OCI-LY3 (cell line): ENCODE measurements at regions not wholly inside any gene's neighbourhood (a gene's known extent, or its start where the extent isn't known, plus 50 kb on each side); places are given as distances from the start of the nearest gene placed in this dataset.

Experiments used
- EZH2phosphoT487 ChIP-seq: fragments of 200-600 bp; shearing (Covaris generic); IDR thresholded peaks from 2 replicates; pipeline ENCODE4 v1.6.1; 2018; ENCODE audit warnings: antibody characterized with exemption, mixed run types, low read depth
- TF ChIP-seq, protein P1 (sequence below): fragments of 200-600, 300-600 bp; sonication (generic); IDR thresholded peaks from 2 replicates; pipeline ENCODE4 v1.5.1; 2014; ENCODE audit warnings: antibody characterized with exemption, low read length, low read depth

DNA sequence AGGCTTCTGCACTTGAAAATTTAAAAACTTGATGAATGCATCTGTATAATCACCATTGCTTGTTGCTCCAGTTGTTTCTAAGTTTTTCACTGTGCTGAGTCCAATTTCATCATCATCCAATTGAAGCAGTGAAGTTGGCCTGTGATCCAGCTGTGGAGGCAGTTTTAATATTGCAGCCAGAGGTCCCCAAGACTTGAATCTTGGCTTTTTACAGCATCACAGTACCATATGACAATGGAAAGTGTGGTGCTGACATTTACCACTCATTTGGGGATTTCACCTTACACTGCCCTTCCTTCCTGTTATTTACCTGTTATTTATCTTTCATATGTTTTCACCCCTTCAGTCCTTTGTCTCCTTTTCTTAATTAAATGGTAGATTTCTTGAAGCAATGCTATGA lies 76.2 kb upstream of the SPIN1 start:
- TF ChIP-seq, protein P1, sequence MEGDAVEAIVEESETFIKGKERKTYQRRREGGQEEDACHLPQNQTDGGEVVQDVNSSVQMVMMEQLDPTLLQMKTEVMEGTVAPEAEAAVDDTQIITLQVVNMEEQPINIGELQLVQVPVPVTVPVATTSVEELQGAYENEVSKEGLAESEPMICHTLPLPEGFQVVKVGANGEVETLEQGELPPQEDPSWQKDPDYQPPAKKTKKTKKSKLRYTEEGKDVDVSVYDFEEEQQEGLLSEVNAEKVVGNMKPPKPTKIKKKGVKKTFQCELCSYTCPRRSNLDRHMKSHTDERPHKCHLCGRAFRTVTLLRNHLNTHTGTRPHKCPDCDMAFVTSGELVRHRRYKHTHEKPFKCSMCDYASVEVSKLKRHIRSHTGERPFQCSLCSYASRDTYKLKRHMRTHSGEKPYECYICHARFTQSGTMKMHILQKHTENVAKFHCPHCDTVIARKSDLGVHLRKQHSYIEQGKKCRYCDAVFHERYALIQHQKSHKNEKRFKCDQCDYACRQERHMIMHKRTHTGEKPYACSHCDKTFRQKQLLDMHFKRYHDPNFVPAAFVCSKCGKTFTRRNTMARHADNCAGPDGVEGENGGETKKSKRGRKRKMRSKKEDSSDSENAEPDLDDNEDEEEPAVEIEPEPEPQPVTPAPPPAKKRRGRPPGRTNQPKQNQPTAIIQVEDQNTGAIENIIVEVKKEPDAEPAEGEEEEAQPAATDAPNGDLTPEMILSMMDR, result no peak
- TF ChIP-seq EZH2phosphoT487, result no peak
